DND-41 (cell line): ENCODE measurements at regions not wholly inside any gene's neighbourhood (a gene's known extent, or its start where the extent isn't known, plus 50 kb on each side); places are given as distances from the start of the nearest gene placed in this dataset.

Experiments
- EZH2 ChIP-seq: IDR thresholded peaks from 3 replicates; pipeline ENCODE4 v1.6.1; 2012; ENCODE audit warnings: borderline replicate concordance, low read depth, mild to moderate bottlenecking, moderate library complexity, low read length, inconsistent platforms; ENCODE audit not compliant: severe bottlenecking
- TF ChIP-seq, protein P1 (sequence below): IDR thresholded peaks from 2 replicates; pipeline ENCODE4 v1.5.1; 2012; ENCODE audit warnings: borderline replicate concordance, low read length, moderate library complexity, mild to moderate bottlenecking; ENCODE audit not compliant: poor library complexity, severe bottlenecking; ENCODE audit errors: extremely low read depth

DNA sequence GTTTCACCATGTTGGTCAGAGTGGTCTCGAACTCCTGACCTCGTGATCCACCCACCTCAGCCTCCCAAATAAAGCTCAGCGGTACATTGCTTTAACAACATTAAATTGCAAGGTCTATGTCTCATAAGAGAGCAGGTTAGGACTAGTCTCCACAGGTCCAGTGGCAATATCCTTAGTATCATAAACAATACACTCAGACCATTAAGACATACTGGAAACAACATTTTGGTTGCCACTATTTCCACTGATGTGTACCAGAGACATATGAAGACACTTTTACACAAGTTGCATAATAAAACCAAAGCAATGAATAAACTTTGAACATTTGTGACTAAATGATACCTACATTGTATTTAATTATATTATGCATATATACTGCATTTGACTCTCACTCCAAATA is 1130.0 kb downstream of the TSN start:
- TF ChIP-seq, protein P1, sequence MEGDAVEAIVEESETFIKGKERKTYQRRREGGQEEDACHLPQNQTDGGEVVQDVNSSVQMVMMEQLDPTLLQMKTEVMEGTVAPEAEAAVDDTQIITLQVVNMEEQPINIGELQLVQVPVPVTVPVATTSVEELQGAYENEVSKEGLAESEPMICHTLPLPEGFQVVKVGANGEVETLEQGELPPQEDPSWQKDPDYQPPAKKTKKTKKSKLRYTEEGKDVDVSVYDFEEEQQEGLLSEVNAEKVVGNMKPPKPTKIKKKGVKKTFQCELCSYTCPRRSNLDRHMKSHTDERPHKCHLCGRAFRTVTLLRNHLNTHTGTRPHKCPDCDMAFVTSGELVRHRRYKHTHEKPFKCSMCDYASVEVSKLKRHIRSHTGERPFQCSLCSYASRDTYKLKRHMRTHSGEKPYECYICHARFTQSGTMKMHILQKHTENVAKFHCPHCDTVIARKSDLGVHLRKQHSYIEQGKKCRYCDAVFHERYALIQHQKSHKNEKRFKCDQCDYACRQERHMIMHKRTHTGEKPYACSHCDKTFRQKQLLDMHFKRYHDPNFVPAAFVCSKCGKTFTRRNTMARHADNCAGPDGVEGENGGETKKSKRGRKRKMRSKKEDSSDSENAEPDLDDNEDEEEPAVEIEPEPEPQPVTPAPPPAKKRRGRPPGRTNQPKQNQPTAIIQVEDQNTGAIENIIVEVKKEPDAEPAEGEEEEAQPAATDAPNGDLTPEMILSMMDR: no peak
- no peak for TF ChIP-seq EZH2
